Endothelial cell (in vitro differentiated cells): ENCODE measurements at regions not wholly inside any gene's neighbourhood (a gene's known extent, or its start where the extent isn't known, plus 50 kb on each side); places are given as distances from the start of the nearest gene placed in this dataset.

Experiments used
- DNase-seq: peaks from one replicate; pipeline ENCODE4 v3.0.0; 2021; ENCODE audit warnings: low spot score
- H3K27ac Mint-ChIP-seq: one replicate; pipeline ENCODE4 v1.8.0; 2021; ENCODE audit warnings: mixed read lengths, inconsistent platforms; ENCODE audit not compliant: unreplicated experiment
- H3K27me3 Mint-ChIP-seq: one replicate; pipeline ENCODE4 v1.8.0; 2021; ENCODE audit warnings: mild to moderate bottlenecking, moderate library complexity, mixed read lengths, inconsistent platforms; ENCODE audit not compliant: unreplicated experiment
- H3K36me3 Mint-ChIP-seq: one replicate; pipeline ENCODE4 v1.8.0; 2021; ENCODE audit warnings: mild to moderate bottlenecking, low read depth, mixed read lengths, inconsistent platforms; ENCODE audit not compliant: unreplicated experiment
- H3K4me1 Mint-ChIP-seq: one replicate; pipeline ENCODE4 v1.8.0; 2021; ENCODE audit warnings: mild to moderate bottlenecking, mixed read lengths, inconsistent platforms; ENCODE audit not compliant: unreplicated experiment
- H3K4me3 Mint-ChIP-seq: one replicate; pipeline ENCODE4 v1.8.0; 2021; ENCODE audit warnings: mild to moderate bottlenecking, mixed read lengths, inconsistent platforms; ENCODE audit not compliant: unreplicated experiment
- H3K9me3 Mint-ChIP-seq: one replicate; pipeline ENCODE4 v1.8.0; 2021; ENCODE audit warnings: mixed read lengths, inconsistent platforms; ENCODE audit not compliant: unreplicated experiment
- CTCF ChIP-seq: fragments of 200-600 bp; sonication (generic); IDR thresholded peaks from one replicate; pipeline ENCODE4 v1.5.0; 2021; ENCODE audit warnings: antibody characterized with exemption; ENCODE audit not compliant: unreplicated experiment

GRCh38 chr21:27419153-27419552, 452.3 kb upstream of the ADAMTS5 start:
- peaks cover under 1% of the 10 kb centered on the region for H3K27me3 Mint-ChIP-seq
- H3K4me3 Mint-ChIP-seq, result no peak overlapping the region
- peaks cover 2% of the 10 kb centered on the region for H3K4me1 Mint-ChIP-seq
- H3K9me3 Mint-ChIP-seq, result no peaks in the 10 kb centered on the region
- no peak for TF ChIP-seq CTCF
- H3K36me3 Mint-ChIP-seq, result no peaks in the 10 kb centered on the region
- H3K27ac Mint-ChIP-seq, result no peak overlapping the region
- DNase-seq, result no peak

- Mint-ChIP-seq H3K27ac (no peak overlapping the region), H3K27me3 (no peaks in the 10 kb centered on the region), H3K9me3 (no peaks in the 10 kb centered on the region), H3K36me3 (no peaks in the 10 kb centered on the region), H3K4me1 (no peaks in the 10 kb centered on the region), H3K4me3 (no peak overlapping the region)
- TF ChIP-seq CTCF, result no peak
- no peak for DNase-seq
These were observed 451.5 kb upstream of the ADAMTS5 start for GRCh38 chr21:27418346-27418745.

- Mint-ChIP-seq H3K27me3 (no peaks in the 10 kb centered on the region), H3K9me3 (no peaks in the 10 kb centered on the region), H3K36me3 (no peaks in the 10 kb centered on the region), H3K27ac (no peak overlapping the region), H3K4me3 (no peak overlapping the region), H3K4me1 (no peaks in the 10 kb centered on the region)
- DNase-seq, result no peak
- TF ChIP-seq CTCF, result no peak
These were observed 445.6 kb upstream of the ADAMTS5 start for GRCh38 chr21:27412530-27412929.

GRCh38 chr21:27408826-27409225, 441.9 kb upstream of the ADAMTS5 start:
- Mint-ChIP-seq H3K4me3 (no peak overlapping the region), H3K27me3 (no peaks in the 10 kb centered on the region), H3K36me3 (no peaks in the 10 kb centered on the region), H3K9me3 (no peaks in the 10 kb centered on the region), H3K27ac (no peak overlapping the region), H3K4me1 (peaks cover 8% of the 10 kb centered on the region)
- no peak for DNase-seq
- TF ChIP-seq CTCF, result no peak

GRCh38 chr21:27407271-27407670, 440.4 kb upstream of the ADAMTS5 start:
- no peak for TF ChIP-seq CTCF
- H3K9me3 Mint-ChIP-seq, result no peaks in the 10 kb centered on the region
- H3K4me1 Mint-ChIP-seq, result peaks cover 8% of the 10 kb centered on the region
- DNase-seq, result no peak
- no peaks in the 10 kb centered on the region for H3K36me3 Mint-ChIP-seq
- H3K27ac Mint-ChIP-seq, result no peak overlapping the region
- no peak overlapping the region for H3K4me3 Mint-ChIP-seq
- no peaks in the 10 kb centered on the region for H3K27me3 Mint-ChIP-seq
